ENCODE measurements at regions not wholly inside any gene's neighbourhood (a gene's known extent, or its start where the extent isn't known, plus 50 kb on each side); places are given as distances from the start of the nearest gene placed in this dataset.
"Not testable (repeated sequence)": the region's sequence is repeated elsewhere in the genome, so short reads cannot be mapped to it uniquely, and the experiment has no call there.

- not testable (repeated sequence) for TF ChIP-seq CTCF, POLR2A, POLR2AphosphoS5 (IDR thresholded peaks at IDR 0.05)
These were observed 136.2 kb upstream of the TPTE start for GRCh38 chr21:10385202-10385601.

All from sigmoid colon (tissue), 4 donors.